ENCODE measurements at regions not wholly inside any gene's neighbourhood (a gene's known extent, or its start where the extent isn't known, plus 50 kb on each side); places are given as distances from the start of the nearest gene placed in this dataset.

- Histone ChIP-seq H3K9me3 (no peaks in the 10 kb centered on the region), H3K36me3 (no peaks in the 10 kb centered on the region), H3K27ac (no peak overlapping the region), H3K4me3 (no peak overlapping the region), H3K27me3 (replicated peaks; ENCODE audit: insufficient read depth) (no peaks in the 10 kb centered on the region), H3K4me1 (ENCODE audit: control insufficient read depth in 1 of 2, low read depth in 2 of 2) (peaks cover 4 to 5% of the 10 kb centered on the region in 2 donors)
- DNase-seq (ENCODE audit: low spot score) = no peak
- TF ChIP-seq CTCF (IDR thresholded peaks at IDR 0.05) = no peak
- no peak for ATAC-seq (ENCODE audit: insufficient number of reproducible peaks, low FRiP score, low read depth)
These were observed 53.3 kb upstream of the SLITRK1 start for GRCh38 chr13:83935566-83935965.
